ENCODE measurements at regions not wholly inside any gene's neighbourhood (a gene's known extent, or its start where the extent isn't known, plus 50 kb on each side); places are given as distances from the start of the nearest gene placed in this dataset.

- TF ChIP-seq CTCF (IDR thresholded peaks at IDR 0.05) (no peak), EP300 (IDR thresholded peaks at IDR 0.05) (no peak)
These were observed 57.2 kb downstream of the RTP5 start for GRCh38 chr2:241926541-241927311.
